ENCODE measurements at regions not wholly inside any gene's neighbourhood (a gene's known extent, or its start where the extent isn't known, plus 50 kb on each side); places are given as distances from the start of the nearest gene placed in this dataset.

- Mint-ChIP-seq H3K4me1 (ENCODE audit: unreplicated experiment) (peaks cover 5% of the 10 kb centered on the region), H3K4me3 (ENCODE audit: unreplicated experiment) (no peak overlapping the region), H3K9me3 (ENCODE audit: unreplicated experiment) (no peaks in the 10 kb centered on the region), H3K36me3 (ENCODE audit: low read depth, unreplicated experiment) (no peaks in the 10 kb centered on the region), H3K27ac (ENCODE audit: unreplicated experiment) (no peak overlapping the region), H3K27me3 (ENCODE audit: unreplicated experiment) (peaks cover 8% of the 10 kb centered on the region)
- no peak for TF ChIP-seq CTCF (IDR thresholded peaks at IDR 0.05; ENCODE audit: unreplicated experiment)
- DNase-seq (ENCODE audit: low spot score): no peak
Observed at GRCh38 chr9:90301277-90301653, 341.4 kb downstream of the DIRAS2 start.

- Mint-ChIP-seq H3K27me3 (ENCODE audit: unreplicated experiment) (peaks cover 8% of the 10 kb centered on the region), H3K27ac (ENCODE audit: unreplicated experiment) (no peak overlapping the region)
- no peak for TF ChIP-seq CTCF (IDR thresholded peaks at IDR 0.05; ENCODE audit: unreplicated experiment)
Observed at GRCh38 chr9:90303655-90304054, 339.0 kb downstream of the DIRAS2 start.

GRCh38 chr9:90306158-90306557, 336.5 kb downstream of the DIRAS2 start:
- H3K27ac Mint-ChIP-seq (ENCODE audit: unreplicated experiment): no peak overlapping the region
- H3K9me3 Mint-ChIP-seq (ENCODE audit: unreplicated experiment): no peaks in the 10 kb centered on the region
- peaks cover 5% of the 10 kb centered on the region for H3K4me1 Mint-ChIP-seq (ENCODE audit: unreplicated experiment)
- DNase-seq (ENCODE audit: low spot score): no peak
- H3K27me3 Mint-ChIP-seq (ENCODE audit: unreplicated experiment): peaks cover 8% of the 10 kb centered on the region
- H3K36me3 Mint-ChIP-seq (ENCODE audit: low read depth, unreplicated experiment): no peaks in the 10 kb centered on the region
- no peak overlapping the region for H3K4me3 Mint-ChIP-seq (ENCODE audit: unreplicated experiment)
- TF ChIP-seq CTCF (IDR thresholded peaks at IDR 0.05; ENCODE audit: unreplicated experiment): no peak

More at GRCh38 chr9:90303655-90304054, 339.0 kb downstream of the DIRAS2 start:
- Mint-ChIP-seq H3K36me3 (ENCODE audit: low read depth, unreplicated experiment) (no peaks in the 10 kb centered on the region), H3K4me3 (ENCODE audit: unreplicated experiment) (no peak overlapping the region), H3K4me1 (ENCODE audit: unreplicated experiment) (peaks cover 5% of the 10 kb centered on the region), H3K9me3 (ENCODE audit: unreplicated experiment) (no peaks in the 10 kb centered on the region)
- no peak for DNase-seq (ENCODE audit: low spot score)

- no peak overlapping the region for H3K4me3 Mint-ChIP-seq (ENCODE audit: unreplicated experiment)
- peaks cover 5% of the 10 kb centered on the region for H3K4me1 Mint-ChIP-seq (ENCODE audit: unreplicated experiment)
Observed at GRCh38 chr9:90307167-90307833, 335.3 kb downstream of the DIRAS2 start.

More at GRCh38 chr9:90307167-90307833, 335.3 kb downstream of the DIRAS2 start:
- no peak for TF ChIP-seq CTCF (IDR thresholded peaks at IDR 0.05; ENCODE audit: unreplicated experiment)
- H3K9me3 Mint-ChIP-seq (ENCODE audit: unreplicated experiment): no peaks in the 10 kb centered on the region
- H3K36me3 Mint-ChIP-seq (ENCODE audit: low read depth, unreplicated experiment): no peaks in the 10 kb centered on the region
- DNase-seq (ENCODE audit: low spot score): no peak
- H3K27ac Mint-ChIP-seq (ENCODE audit: unreplicated experiment): no peak overlapping the region
- H3K27me3 Mint-ChIP-seq (ENCODE audit: unreplicated experiment): peaks cover 8% of the 10 kb centered on the region

Measured in endothelial cell (in vitro differentiated cells).